ENCODE measurements at regions not wholly inside any gene's neighbourhood (a gene's known extent, or its start where the extent isn't known, plus 50 kb on each side); places are given as distances from the start of the nearest gene placed in this dataset.
"Not testable (repeated sequence)": the region's sequence is repeated elsewhere in the genome, so short reads cannot be mapped to it uniquely, and the experiment has no call there.

- no peaks in the 10 kb centered on the region for H3K4me1 Mint-ChIP-seq
- no peaks in the 10 kb centered on the region for H3K9me3 Mint-ChIP-seq
- H3K36me3 Mint-ChIP-seq (ENCODE audit: low read depth): no peaks in the 10 kb centered on the region
- ChIA-PET CTCF (no interaction called here), POLR2A (no interaction called here)
- H3K4me3 Mint-ChIP-seq: no peak overlapping the region
- H3K27me3 Mint-ChIP-seq: peaks cover 9% of the 10 kb centered on the region
- DNase-seq: no peak
- no peak overlapping the region for H3K27ac Mint-ChIP-seq
Observed at GRCh38 chr10:115028419-115028818, 64.7 kb upstream of the ATRNL1 start.

- H3K4me3 Mint-ChIP-seq: no peak overlapping the region
- H3K27me3 Mint-ChIP-seq: peaks cover 9% of the 10 kb centered on the region
- no peaks in the 10 kb centered on the region for H3K9me3 Mint-ChIP-seq
- POLR2A ChIA-PET: no interaction called here
- DNase-seq: no peak
- no peaks in the 10 kb centered on the region for H3K36me3 Mint-ChIP-seq (ENCODE audit: low read depth)
- CTCF ChIA-PET: interaction anchor here (1.0 to 1.4 kb wide), 2 partner anchors 8 to 28 kb away, joined by 3 read pairs; no protein-coding TSS in a partner anchor
- H3K27ac Mint-ChIP-seq: no peak overlapping the region
- no peaks in the 10 kb centered on the region for H3K4me1 Mint-ChIP-seq
Observed at GRCh38 chr10:115029452-115030375, 63.5 kb upstream of the ATRNL1 start.

GRCh38 chr10:115030483-115031200 is 62.5 kb upstream of the ATRNL1 start:
- H3K27me3 Mint-ChIP-seq: peaks cover 6% of the 10 kb centered on the region
- no peaks in the 10 kb centered on the region for H3K4me1 Mint-ChIP-seq
- DNase-seq: no peak
- H3K27ac Mint-ChIP-seq: no peak overlapping the region
- CTCF ChIA-PET: interaction anchor here (1.4 kb wide), 1 partner anchor 9 kb away, joined by 3 read pairs; no protein-coding TSS in a partner anchor
- H3K9me3 Mint-ChIP-seq: no peaks in the 10 kb centered on the region
- POLR2A ChIA-PET: no interaction called here
- H3K36me3 Mint-ChIP-seq (ENCODE audit: low read depth): no peaks in the 10 kb centered on the region
- H3K4me3 Mint-ChIP-seq: no peak overlapping the region

- POLR2A ChIA-PET: no interaction called here
- H3K27ac Mint-ChIP-seq: no peak overlapping the region
- H3K4me3 Mint-ChIP-seq: no peak overlapping the region
- DNase-seq: no peak
- CTCF ChIA-PET: no interaction called here
- H3K36me3 Mint-ChIP-seq (ENCODE audit: low read depth): no peaks in the 10 kb centered on the region
- no peaks in the 10 kb centered on the region for H3K4me1 Mint-ChIP-seq
- H3K27me3 Mint-ChIP-seq: peaks cover 6% of the 10 kb centered on the region
- H3K9me3 Mint-ChIP-seq: no peaks in the 10 kb centered on the region
Observed at GRCh38 chr10:115033898-115034297, 59.3 kb upstream of the ATRNL1 start.

GRCh38 chr10:115039781-115040180 is 53.4 kb upstream of the ATRNL1 start:
- H3K4me3 Mint-ChIP-seq; H3K27me3 Mint-ChIP-seq; POLR2A ChIA-PET; H3K4me1 Mint-ChIP-seq; H3K27ac Mint-ChIP-seq; H3K9me3 Mint-ChIP-seq; H3K36me3 Mint-ChIP-seq (ENCODE audit: low read depth); DNase-seq: not testable (repeated sequence)
- CTCF ChIA-PET: interaction anchor here (0.7 kb wide), 1 partner anchor 1021 kb away, joined by 4 read pairs; no protein-coding TSS in a partner anchor

All from activated CD4-positive, alpha-beta T cell treated with anti-CD3 and anti-CD28 coated beads, Interleukin-2, amount 10 ng/mL, durations not matched to agents 7 days and 5 days (primary cell).